CD4-positive, alpha-beta memory T cell (primary cell): ENCODE measurements at regions not wholly inside any gene's neighbourhood (a gene's known extent, or its start where the extent isn't known, plus 50 kb on each side); places are given as distances from the start of the nearest gene placed in this dataset. TPM values are rescaled to one million over a fixed set of nuclear protein-coding genes. Genes with fewer than 3 reads are reported as not detected.
"Not testable (repeated sequence)": the region's sequence is repeated elsewhere in the genome, so short reads cannot be mapped to it uniquely, and the experiment has no call there.

Source experiments
- CTCF ChIA-PET: fragments of 350-600 bp; sonication (Branson Sonifier 250); formaldehyde crosslinking; loops from one replicate; lab custom pipeline; 2021; ENCODE audit warnings: inconsistent platforms; ENCODE audit not compliant: partially characterized antibody; lab: Charles Lee
- POLR2A ChIA-PET: fragments of 350-600 bp; sonication (Branson Sonifier 250); formaldehyde crosslinking; loops from one replicate; lab custom pipeline; 2021; ENCODE audit not compliant: partially characterized antibody; lab: Charles Lee
- DNase-seq, 5 donors: peaks; one replicate each; pipeline versions ENCODE4 v3.0.0 to v3.0.0-alpha.2; 2020 to 2022; ENCODE audit warnings: mixed read lengths in 1 of 5
- H3K27ac ChIP-seq: one replicate; pipeline ENCODE4 v1.7.0; 2013; ENCODE audit warnings: low read depth, low read length
- H3K27me3 ChIP-seq: 2 replicates; pipeline ENCODE4 v1.7.0; 2013; ENCODE audit warnings: mild to moderate bottlenecking, low read length, moderate library complexity; ENCODE audit not compliant: insufficient read depth
- H3K36me3 ChIP-seq: 2 replicates; pipeline ENCODE4 v1.7.0; 2013; ENCODE audit warnings: mild to moderate bottlenecking, low read length, moderate library complexity; ENCODE audit not compliant: insufficient read depth
- H3K4me1 ChIP-seq: 2 replicates; pipeline ENCODE4 v1.7.0; 2013; ENCODE audit warnings: mild to moderate bottlenecking, low read length, moderate library complexity; ENCODE audit not compliant: insufficient read depth
- H3K4me3 ChIP-seq, 2 donors: one replicate each; pipeline ENCODE4 v1.7.0; 2013; ENCODE audit warnings: low read length in 2 of 2, mild to moderate bottlenecking in 1 of 2
- H3K9me3 ChIP-seq, 2 donors: one replicate each; pipeline ENCODE4 v1.7.0; 2013; ENCODE audit warnings: low read length in 2 of 2, control low read depth in 1 of 2; ENCODE audit not compliant: control insufficient read depth in 1 of 2
- H3K27ac Mint-ChIP-seq, 7 donors: one replicate each; pipeline ENCODE4 v1.8.0; 2020 to 2021; ENCODE audit warnings: mixed read lengths in 7 of 7, mild to moderate bottlenecking in 6 of 7, inconsistent platforms in 3 of 7, moderate library complexity in 3 of 7
- H3K27me3 Mint-ChIP-seq, 2 donors: one replicate each; pipeline ENCODE4 v1.8.0; 2020 to 2021; ENCODE audit warnings: mixed read lengths in 2 of 2
- H3K36me3 Mint-ChIP-seq, 2 donors: one replicate each; pipeline ENCODE4 v1.8.0; 2020 to 2021; ENCODE audit warnings: mixed read lengths in 2 of 2, inconsistent platforms in 1 of 2, mild to moderate bottlenecking in 1 of 2
- H3K4me1 Mint-ChIP-seq, 4 donors: one replicate each; pipeline ENCODE4 v1.8.0; 2020 to 2021; ENCODE audit warnings: mixed read lengths in 4 of 4, mild to moderate bottlenecking in 1 of 4
- H3K4me3 Mint-ChIP-seq, 8 donors: one replicate each; pipeline ENCODE4 v1.8.0; 2020 to 2021; ENCODE audit warnings: mixed read lengths in 8 of 8, mild to moderate bottlenecking in 7 of 8, moderate library complexity in 6 of 8, inconsistent platforms in 3 of 8
- H3K9me3 Mint-ChIP-seq, 8 donors: one replicate each; pipeline ENCODE4 v1.8.0; 2020 to 2021; ENCODE audit warnings: mixed read lengths in 8 of 8, mild to moderate bottlenecking in 5 of 8, inconsistent platforms in 3 of 8, moderate library complexity in 1 of 8
- intact Hi-C: fragments of 100-400 bp; cut with micrococcal nuclease; formaldehyde crosslinking; loops from one replicate; pipeline ENCODE4 v1.15.1; 2023
- microRNA-seq: library from miRNA; unstranded; fragments of <30 nt; microRNA quantifications from one replicate; pipeline ENCODE4 v1.2.0, GENCODE V29; 2021; ENCODE audit warnings: borderline replicate concordance, borderline number of aligned reads, borderline microRNAs expressed, mixed read lengths

GRCh38 chr7:56889454-56889853, 242.8 kb downstream of the ZNF479 start:
- H3K27me3 Mint-ChIP-seq, H3K4me1 Mint-ChIP-seq, H3K36me3 ChIP-seq, H3K9me3 Mint-ChIP-seq, intact Hi-C loops, CTCF ChIA-PET, H3K4me1 ChIP-seq, POLR2A ChIA-PET, H3K9me3 ChIP-seq, DNase-seq, H3K27ac Mint-ChIP-seq, H3K36me3 Mint-ChIP-seq, H3K4me3 ChIP-seq, H3K27me3 ChIP-seq, H3K4me3 Mint-ChIP-seq, H3K27ac ChIP-seq: not testable (repeated sequence)

- H3K4me1 Mint-ChIP-seq, H3K27me3 Mint-ChIP-seq, H3K27ac Mint-ChIP-seq, H3K9me3 Mint-ChIP-seq, H3K4me1 ChIP-seq, H3K36me3 ChIP-seq, H3K4me3 Mint-ChIP-seq, POLR2A ChIA-PET, H3K27me3 ChIP-seq, intact Hi-C loops, H3K36me3 Mint-ChIP-seq, H3K4me3 ChIP-seq, H3K9me3 ChIP-seq, H3K27ac ChIP-seq, CTCF ChIA-PET, DNase-seq: not testable (repeated sequence)
Measured at GRCh38 chr7:56885132-56885531, 247.1 kb downstream of the ZNF479 start.

GRCh38 chr7:56882318-56882717, 249.9 kb downstream of the ZNF479 start:
- H3K36me3 ChIP-seq, H3K4me1 Mint-ChIP-seq, H3K4me1 ChIP-seq, H3K27ac ChIP-seq, intact Hi-C loops, H3K36me3 Mint-ChIP-seq, H3K27ac Mint-ChIP-seq, POLR2A ChIA-PET, H3K4me3 Mint-ChIP-seq, CTCF ChIA-PET, H3K27me3 ChIP-seq, H3K27me3 Mint-ChIP-seq, H3K9me3 Mint-ChIP-seq, H3K9me3 ChIP-seq, DNase-seq, H3K4me3 ChIP-seq: not testable (repeated sequence)

Small RNA genes lying in the stretch of these regions (microRNA-seq; reads per million reads assigned to microRNA genes)
- gene MIR4283-1 = not detected
